Activated CD8-positive, alpha-beta T cell treated with anti-CD3 and anti-CD28 coated beads for 36 hours (primary cell): ENCODE measurements at regions not wholly inside any gene's neighbourhood (a gene's known extent, or its start where the extent isn't known, plus 50 kb on each side); places are given as distances from the start of the nearest gene placed in this dataset.

Source experiments
- ATAC-seq: fragments of 200-7000 bp; cut with Tn5 transposase; one replicate; pipeline ENCODE4 v1.10.0; 2021; ENCODE audit warnings: mild to moderate bottlenecking, moderate library complexity
- CTCF ChIA-PET: fragments of 350-600 bp; sonication (Branson Sonifier 250); formaldehyde crosslinking; loops from one replicate; lab custom pipeline; 2021; ENCODE audit warnings: antibody characterized with exemption; lab: Charles Lee
- POLR2A ChIA-PET: fragments of 350-600 bp; sonication (Branson Sonifier 250); formaldehyde crosslinking; loops from one replicate; lab custom pipeline; 2021; ENCODE audit warnings: antibody characterized with exemption; lab: Charles Lee
- DNase-seq: peaks from one replicate; pipeline ENCODE4 v3.0.0-alpha.2; 2020
- H3K27ac Mint-ChIP-seq: one replicate; pipeline ENCODE4 v1.8.0; 2021; ENCODE audit warnings: mild to moderate bottlenecking, mixed read lengths
- H3K27me3 Mint-ChIP-seq: one replicate; pipeline ENCODE4 v1.8.0; 2021; ENCODE audit warnings: mixed read lengths
- H3K36me3 Mint-ChIP-seq: one replicate; pipeline ENCODE4 v1.8.0; 2021; ENCODE audit warnings: low read depth, mixed read lengths
- H3K4me1 Mint-ChIP-seq: one replicate; pipeline ENCODE4 v1.8.0; 2021; ENCODE audit warnings: low read depth, mixed read lengths
- H3K4me3 Mint-ChIP-seq: one replicate; pipeline ENCODE4 v1.8.0; 2021; ENCODE audit warnings: mild to moderate bottlenecking, moderate library complexity, mixed read lengths
- H3K9me3 Mint-ChIP-seq: one replicate; pipeline ENCODE4 v1.8.0; 2021; ENCODE audit warnings: mixed read lengths
- intact Hi-C: fragments of 100-400 bp; cut with micrococcal nuclease; formaldehyde crosslinking; loops from one replicate; pipeline ENCODE4 v1.10.0; 2022
- TF ChIP-seq, protein P1 (sequence below): fragments of 200-600 bp; IDR thresholded peaks from one replicate; pipeline ENCODE4 v1.8.0; 2022; ENCODE audit warnings: antibody characterized with exemption, mild to moderate bottlenecking

GRCh38 chr20:58127701-58128111 is 100.7 kb downstream of the ANKRD60 start:
- ChIA-PET POLR2A (interaction anchor here (0.6 kb wide), 1 partner anchor 107 kb away, joined by 3 read pairs; no protein-coding TSS in a partner anchor), CTCF (no interaction called here)
- peaks cover 21% of the 10 kb centered on the region for H3K9me3 Mint-ChIP-seq
- H3K4me3 Mint-ChIP-seq: no peak overlapping the region
- intact Hi-C loops: no loop called here
- peak; percentile 26 for DNase-seq
- H3K27me3 Mint-ChIP-seq: peaks cover 48% of the 10 kb centered on the region
- no peaks in the 10 kb centered on the region for H3K36me3 Mint-ChIP-seq
- ATAC-seq: peak; percentile 58
- H3K4me1 Mint-ChIP-seq: peaks cover 14% of the 10 kb centered on the region
- H3K27ac Mint-ChIP-seq: no peak overlapping the region
- TF ChIP-seq, protein P1, sequence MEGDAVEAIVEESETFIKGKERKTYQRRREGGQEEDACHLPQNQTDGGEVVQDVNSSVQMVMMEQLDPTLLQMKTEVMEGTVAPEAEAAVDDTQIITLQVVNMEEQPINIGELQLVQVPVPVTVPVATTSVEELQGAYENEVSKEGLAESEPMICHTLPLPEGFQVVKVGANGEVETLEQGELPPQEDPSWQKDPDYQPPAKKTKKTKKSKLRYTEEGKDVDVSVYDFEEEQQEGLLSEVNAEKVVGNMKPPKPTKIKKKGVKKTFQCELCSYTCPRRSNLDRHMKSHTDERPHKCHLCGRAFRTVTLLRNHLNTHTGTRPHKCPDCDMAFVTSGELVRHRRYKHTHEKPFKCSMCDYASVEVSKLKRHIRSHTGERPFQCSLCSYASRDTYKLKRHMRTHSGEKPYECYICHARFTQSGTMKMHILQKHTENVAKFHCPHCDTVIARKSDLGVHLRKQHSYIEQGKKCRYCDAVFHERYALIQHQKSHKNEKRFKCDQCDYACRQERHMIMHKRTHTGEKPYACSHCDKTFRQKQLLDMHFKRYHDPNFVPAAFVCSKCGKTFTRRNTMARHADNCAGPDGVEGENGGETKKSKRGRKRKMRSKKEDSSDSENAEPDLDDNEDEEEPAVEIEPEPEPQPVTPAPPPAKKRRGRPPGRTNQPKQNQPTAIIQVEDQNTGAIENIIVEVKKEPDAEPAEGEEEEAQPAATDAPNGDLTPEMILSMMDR: no peak

DNA sequence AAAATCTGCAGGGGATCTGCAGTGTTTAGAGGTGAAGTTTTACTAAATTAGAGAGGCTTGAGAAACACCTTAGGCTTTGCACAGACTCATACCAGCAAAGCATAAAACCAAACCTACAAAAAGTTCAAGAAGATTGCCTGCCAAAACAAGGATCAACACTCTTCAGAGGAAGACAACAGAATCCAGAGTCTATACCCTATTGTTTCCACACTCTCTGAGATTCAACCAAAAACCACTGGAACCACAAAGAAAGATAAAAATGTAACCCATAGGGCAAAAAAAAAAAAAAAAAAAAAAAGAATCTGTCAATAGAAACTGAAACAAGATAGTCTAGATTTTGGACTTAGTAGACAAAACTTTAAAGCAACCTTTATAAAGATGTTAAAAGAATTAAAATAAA is 102.7 kb downstream of the ANKRD60 start:
- H3K36me3 Mint-ChIP-seq: no peaks in the 10 kb centered on the region
- H3K9me3 Mint-ChIP-seq: peaks cover 21% of the 10 kb centered on the region
- ATAC-seq: no peak
- peaks cover 36% of the 10 kb centered on the region for H3K27me3 Mint-ChIP-seq
- CTCF ChIA-PET: interaction anchor here (0.6 kb wide), 1 partner anchor 1445 kb away, joined by 3 read pairs; no protein-coding TSS in a partner anchor
- POLR2A ChIA-PET: interaction anchor here (0.7 kb wide), 1 partner anchor 353 kb away, joined by 3 read pairs; no protein-coding TSS in a partner anchor
- H3K4me3 Mint-ChIP-seq: no peak overlapping the region
- intact Hi-C loops: no loop called here
- peaks cover 3% of the 10 kb centered on the region for H3K4me1 Mint-ChIP-seq
- no peak overlapping the region for H3K27ac Mint-ChIP-seq
- DNase-seq: no peak
- TF ChIP-seq, protein P1: no peak

GRCh38 chr20:58117944-58118343 is 110.5 kb downstream of the ANKRD60 start:
- TF ChIP-seq, protein P1: no peak
- CTCF ChIA-PET: interaction anchor here (0.9 kb wide), 1 partner anchor 67 kb away, joined by 3 read pairs; no protein-coding TSS in a partner anchor
- no peak for ATAC-seq
- no peaks in the 10 kb centered on the region for H3K4me1 Mint-ChIP-seq
- intact Hi-C loops: no loop called here
- H3K36me3 Mint-ChIP-seq: no peaks in the 10 kb centered on the region
- no peak overlapping the region for H3K27ac Mint-ChIP-seq
- peaks cover 6% of the 10 kb centered on the region for H3K9me3 Mint-ChIP-seq
- POLR2A ChIA-PET: no interaction called here
- no peak for DNase-seq
- H3K4me3 Mint-ChIP-seq: no peak overlapping the region
- peaks cover 36% of the 10 kb centered on the region for H3K27me3 Mint-ChIP-seq

DNA sequence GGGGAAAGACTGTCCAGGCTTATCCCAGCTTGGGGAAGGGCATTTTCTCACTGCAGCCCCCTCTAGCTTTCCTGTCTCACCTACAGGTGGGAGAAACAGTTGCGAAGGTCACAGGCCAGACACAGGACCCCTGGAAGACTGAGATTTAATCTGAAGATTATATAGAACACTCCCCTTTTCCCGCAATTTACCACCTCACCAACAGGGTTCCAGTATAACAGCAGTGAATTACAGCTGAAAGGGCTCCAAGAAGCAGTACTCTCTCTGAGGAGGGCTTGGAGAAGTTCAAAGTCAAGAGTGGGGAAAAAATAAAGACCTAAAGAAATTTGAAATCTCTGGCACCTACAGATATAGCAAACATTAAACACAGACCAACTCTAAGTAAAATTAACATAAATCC is 111.9 kb downstream of the ANKRD60 start:
- Mint-ChIP-seq H3K9me3 (peaks cover 6% of the 10 kb centered on the region), H3K4me3 (no peak overlapping the region), H3K27me3 (peaks cover 38% of the 10 kb centered on the region), H3K27ac (no peak overlapping the region), H3K4me1 (no peaks in the 10 kb centered on the region), H3K36me3 (no peaks in the 10 kb centered on the region)
- ATAC-seq (no peak), DNase-seq (no peak)
- TF ChIP-seq, protein P1: no peak
- CTCF ChIA-PET: interaction anchor here (1.2 kb wide), 1 partner anchor 9 kb away, joined by 3 read pairs; no protein-coding TSS in a partner anchor
- POLR2A ChIA-PET: no interaction called here
- intact Hi-C loops: no loop called here

- TF ChIP-seq, protein P1: no peak
- ChIA-PET POLR2A (no interaction called here), CTCF (no interaction called here)
- no peaks in the 10 kb centered on the region for H3K4me1 Mint-ChIP-seq
- no peak for ATAC-seq
- intact Hi-C loops: no loop called here
- H3K4me3 Mint-ChIP-seq: no peak overlapping the region
- no peak for DNase-seq
- H3K27ac Mint-ChIP-seq: no peak overlapping the region
- H3K9me3 Mint-ChIP-seq: peaks cover 8% of the 10 kb centered on the region
- H3K27me3 Mint-ChIP-seq: peaks cover 35% of the 10 kb centered on the region
- H3K36me3 Mint-ChIP-seq: no peaks in the 10 kb centered on the region
These were observed 114.7 kb downstream of the ANKRD60 start for GRCh38 chr20:58113716-58114115.
